ENCODE measurements at regions not wholly inside any gene's neighbourhood (a gene's known extent, or its start where the extent isn't known, plus 50 kb on each side); places are given as distances from the start of the nearest gene placed in this dataset. TPM values are rescaled to one million over a fixed set of nuclear protein-coding genes. Genes with fewer than 3 reads are reported as not detected.

GRCh38 chr14:28707814-28708213 is 58.8 kb upstream of the FOXG1 start:
- H3K27ac ChIP-seq (ENCODE audit: low read depth, low read length), result no peak overlapping the region
- no peaks in the 10 kb centered on the region for H3K4me1 ChIP-seq (ENCODE audit: control insufficient read depth, insufficient read depth, low read length)
- H3K36me3 ChIP-seq (ENCODE audit: control insufficient read depth, insufficient read depth, low read length), result no peaks in the 10 kb centered on the region
- no peak for DNase-seq (ENCODE audit: low read depth in 4 of 6, low spot score in 6 of 6)
- H3K27me3 ChIP-seq (ENCODE audit: control insufficient read depth, insufficient read depth, low read length), result no peaks in the 10 kb centered on the region
- 75% methylated on average over 1 of the region's 2 CpGs for WGBS (ENCODE audit: insufficient coverage)
- H3K9me3 ChIP-seq (ENCODE audit: control insufficient read depth, insufficient read depth, low read length), result peaks cover 1% of the 10 kb centered on the region
- H3K4me3 ChIP-seq (ENCODE audit: low read depth, low read length), result no peak overlapping the region

GRCh38 chr14:28709571-28710305 is 56.8 kb upstream of the FOXG1 start:
- WGBS (ENCODE audit: insufficient coverage), result 50% methylated on average over 2 of the region's 2 CpGs
- no peaks in the 10 kb centered on the region for H3K4me1 ChIP-seq (ENCODE audit: control insufficient read depth, insufficient read depth, low read length)
- peak in 1 of 6 donors; percentile 4 for DNase-seq (ENCODE audit: low read depth in 4 of 6, low spot score in 6 of 6)
- no peaks in the 10 kb centered on the region for H3K27me3 ChIP-seq (ENCODE audit: control insufficient read depth, insufficient read depth, low read length)
- no peak overlapping the region for H3K27ac ChIP-seq (ENCODE audit: low read depth, low read length)
- no peaks in the 10 kb centered on the region for H3K36me3 ChIP-seq (ENCODE audit: control insufficient read depth, insufficient read depth, low read length)
- H3K4me3 ChIP-seq (ENCODE audit: low read depth, low read length), result no peak overlapping the region
- peaks cover 1% of the 10 kb centered on the region for H3K9me3 ChIP-seq (ENCODE audit: control insufficient read depth, insufficient read depth, low read length)

Small RNA genes lying in the stretch of these regions (small RNA-seq; reads per million reads assigned to genes)
- gene EIF4A1P12 (ENCODE audit: low replicate concordance) (not detected), gene MIR3171 (ENCODE audit: low replicate concordance) (not detected), gene MIR4307 (ENCODE audit: low replicate concordance) (not detected)

All from spinal cord (tissue), 10 donors.